Uterus (tissue), 2 donors: ENCODE measurements at regions not wholly inside any gene's neighbourhood (a gene's known extent, or its start where the extent isn't known, plus 50 kb on each side); places are given as distances from the start of the nearest gene placed in this dataset.

Source experiments
- POLR2A ChIP-seq, 2 donors: fragments of 450-650 bp; IDR thresholded peaks; one replicate each; pipeline ENCODE4 v1.6.1; 2016; ENCODE audit warnings: antibody characterized with exemption in 2 of 2, mild to moderate bottlenecking in 1 of 2, moderate library complexity in 1 of 2
- TF ChIP-seq, protein P1 (sequence below), 4 experiments: fragments of 200-600 bp in 2 of 4; fragments of 450-650 bp in 2 of 4; sonication (generic) in 2 of 4; IDR thresholded peaks; one replicate each; pipeline ENCODE4 v1.5.1; 2016 to 2019; ENCODE audit warnings: antibody characterized with exemption in 4 of 4, mild to moderate bottlenecking in 2 of 4, moderate library complexity in 1 of 4

DNA sequence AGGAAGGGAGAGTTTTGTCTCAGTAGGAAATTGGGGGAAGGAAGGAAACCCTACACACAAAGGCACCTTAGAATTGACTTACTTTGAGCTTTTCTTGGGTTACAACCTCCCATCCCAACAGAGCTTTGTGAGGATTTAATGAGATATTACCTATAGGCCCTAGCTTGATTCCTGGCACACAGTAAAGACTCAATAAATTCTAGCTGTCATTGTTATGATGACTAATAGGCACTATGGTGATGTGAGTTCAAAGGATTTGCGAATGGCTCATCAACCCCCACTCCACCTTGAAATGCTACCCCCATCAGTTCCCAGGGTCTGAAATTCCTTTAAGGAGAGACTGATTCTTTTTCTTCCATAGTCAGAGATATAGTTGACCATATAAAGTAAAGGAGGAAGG lies 67.9 kb upstream of the SMNDC1 start:
- TF ChIP-seq, protein P1, sequence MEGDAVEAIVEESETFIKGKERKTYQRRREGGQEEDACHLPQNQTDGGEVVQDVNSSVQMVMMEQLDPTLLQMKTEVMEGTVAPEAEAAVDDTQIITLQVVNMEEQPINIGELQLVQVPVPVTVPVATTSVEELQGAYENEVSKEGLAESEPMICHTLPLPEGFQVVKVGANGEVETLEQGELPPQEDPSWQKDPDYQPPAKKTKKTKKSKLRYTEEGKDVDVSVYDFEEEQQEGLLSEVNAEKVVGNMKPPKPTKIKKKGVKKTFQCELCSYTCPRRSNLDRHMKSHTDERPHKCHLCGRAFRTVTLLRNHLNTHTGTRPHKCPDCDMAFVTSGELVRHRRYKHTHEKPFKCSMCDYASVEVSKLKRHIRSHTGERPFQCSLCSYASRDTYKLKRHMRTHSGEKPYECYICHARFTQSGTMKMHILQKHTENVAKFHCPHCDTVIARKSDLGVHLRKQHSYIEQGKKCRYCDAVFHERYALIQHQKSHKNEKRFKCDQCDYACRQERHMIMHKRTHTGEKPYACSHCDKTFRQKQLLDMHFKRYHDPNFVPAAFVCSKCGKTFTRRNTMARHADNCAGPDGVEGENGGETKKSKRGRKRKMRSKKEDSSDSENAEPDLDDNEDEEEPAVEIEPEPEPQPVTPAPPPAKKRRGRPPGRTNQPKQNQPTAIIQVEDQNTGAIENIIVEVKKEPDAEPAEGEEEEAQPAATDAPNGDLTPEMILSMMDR (IDR thresholded peaks at IDR 0.05), result no peak
- no peak for TF ChIP-seq POLR2A (IDR thresholded peaks at IDR 0.05)
